HG03175 (cell line): ENCODE measurements at regions not wholly inside any gene's neighbourhood (a gene's known extent, or its start where the extent isn't known, plus 50 kb on each side); places are given as distances from the start of the nearest gene placed in this dataset.

Experiments used
- ATAC-seq: cut with Tn5 transposase; IDR thresholded peaks from one replicate; pipeline ENCODE4 v1.9.1; 2021; ENCODE audit warnings: mild to moderate bottlenecking, moderate library complexity; ENCODE audit not compliant: unreplicated experiment

DNA sequence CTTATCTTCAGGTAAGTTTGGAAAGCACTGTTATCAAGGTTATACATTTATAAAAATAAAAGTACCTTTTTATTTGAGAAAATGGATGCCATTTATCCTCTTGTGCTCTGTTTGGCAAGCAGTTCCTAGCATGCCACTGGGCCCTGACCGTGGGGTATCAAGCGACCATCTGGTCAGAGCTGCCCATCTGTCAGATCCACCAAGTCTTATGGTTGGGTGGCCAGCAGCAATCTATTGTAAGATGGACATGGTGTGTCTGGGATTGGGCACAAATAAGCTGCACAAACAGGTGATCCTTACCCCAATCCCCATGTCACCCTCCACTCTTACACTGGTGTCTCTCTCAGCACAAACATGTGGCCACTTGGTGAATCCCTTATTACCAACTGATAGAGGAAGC, 178.5 kb downstream of the DLEU7 start:
- no peak for ATAC-seq

DNA sequence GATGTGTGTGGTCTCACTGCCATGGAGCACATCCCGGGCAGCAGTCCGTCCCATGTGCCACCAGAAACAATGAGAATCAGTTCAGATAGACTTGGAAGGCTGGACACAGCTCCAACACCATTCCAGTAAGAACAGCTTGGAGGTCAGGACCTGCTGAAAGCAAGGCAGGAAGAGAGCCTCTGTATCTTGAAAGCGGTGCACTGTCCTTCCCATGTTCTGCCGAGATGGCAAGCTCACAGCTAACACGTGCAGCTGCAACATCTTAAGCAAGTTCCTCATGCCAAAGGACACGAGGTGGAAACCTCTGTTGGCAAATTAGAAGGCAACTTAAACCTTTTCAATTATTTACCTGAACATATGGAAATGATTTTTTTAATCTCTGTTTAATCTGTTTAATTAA, 175.4 kb downstream of the DLEU7 start:
- no peak for ATAC-seq

DNA sequence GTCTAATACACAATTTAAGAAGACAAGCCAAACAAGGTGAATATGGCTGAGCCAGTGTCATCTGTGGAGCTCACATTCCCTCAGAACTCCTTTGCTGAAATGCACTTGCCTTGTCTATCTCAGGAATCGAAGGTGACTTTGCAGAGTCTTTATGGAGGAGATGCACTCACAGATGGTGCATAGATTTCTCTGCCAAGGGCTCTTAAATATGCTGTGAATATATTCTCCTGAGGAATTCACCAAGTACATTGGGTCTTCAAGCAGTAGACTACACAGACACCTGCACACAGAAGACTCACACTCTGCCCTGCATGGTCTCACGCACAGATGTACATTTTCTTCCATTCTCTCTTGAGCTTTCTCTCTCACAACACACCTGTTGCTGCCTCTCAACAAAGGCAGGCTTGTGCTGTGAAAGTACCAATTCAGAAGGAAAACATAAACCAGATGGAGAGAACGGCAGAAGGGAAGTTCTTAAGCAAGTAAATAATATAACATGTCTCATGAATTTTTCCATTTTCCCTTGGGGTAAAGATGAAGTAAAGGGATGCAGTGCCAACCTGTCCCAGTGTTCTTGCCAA, 174.7 kb downstream of the DLEU7 start:
- ATAC-seq = no peak

- no peak for ATAC-seq
Measured at GRCh38 chr13:50670272-50670671, 173.2 kb downstream of the DLEU7 start.

DNA sequence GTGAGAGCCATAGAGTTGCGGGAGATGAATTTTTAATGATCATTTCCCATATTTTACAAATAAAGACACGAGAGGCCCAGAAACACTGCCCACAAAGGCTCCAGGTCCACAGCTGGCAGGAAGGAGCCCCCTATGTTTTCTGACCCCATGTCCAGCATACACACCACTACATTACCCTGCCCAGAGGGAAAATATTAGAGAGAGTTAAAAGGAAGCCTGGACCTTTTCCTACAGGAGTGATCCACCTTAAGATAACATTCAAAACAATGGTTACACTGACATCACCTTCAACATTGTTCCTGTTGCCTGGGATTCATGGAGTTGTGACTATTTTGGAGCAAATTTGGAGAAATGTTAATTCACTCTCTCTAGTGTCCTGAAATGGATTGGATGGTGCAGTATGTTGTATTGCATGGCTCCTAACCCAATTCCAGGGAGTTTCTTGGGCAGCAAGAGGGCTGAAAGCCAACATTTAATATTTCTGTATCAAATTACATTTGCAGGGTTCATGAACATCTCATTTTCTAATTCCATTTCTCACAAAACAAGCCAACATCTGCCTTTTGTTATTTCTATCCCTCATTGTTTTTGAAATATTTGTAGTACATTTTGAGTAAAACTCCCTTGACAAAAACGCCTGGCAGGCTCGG, 172.5 kb downstream of the DLEU7 start:
- ATAC-seq = no peak

DNA sequence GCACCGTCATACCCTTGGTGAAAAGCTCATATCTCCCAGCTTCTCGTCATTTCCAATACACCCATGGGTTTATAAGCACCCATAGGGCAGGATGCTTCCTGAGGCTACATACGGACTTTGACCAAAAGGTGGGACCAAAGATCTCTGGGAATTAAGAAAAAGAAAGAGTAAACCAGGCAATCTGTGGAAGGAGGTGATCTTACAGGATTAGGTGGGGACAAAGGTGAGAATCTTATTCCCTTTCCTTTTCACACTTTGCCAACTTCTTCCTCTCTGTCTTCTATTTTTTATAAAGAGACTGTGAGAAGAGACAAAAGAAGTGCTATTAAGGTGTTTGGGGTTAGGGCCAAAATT, 172.0 kb downstream of the DLEU7 start:
- ATAC-seq = no peak

DNA sequence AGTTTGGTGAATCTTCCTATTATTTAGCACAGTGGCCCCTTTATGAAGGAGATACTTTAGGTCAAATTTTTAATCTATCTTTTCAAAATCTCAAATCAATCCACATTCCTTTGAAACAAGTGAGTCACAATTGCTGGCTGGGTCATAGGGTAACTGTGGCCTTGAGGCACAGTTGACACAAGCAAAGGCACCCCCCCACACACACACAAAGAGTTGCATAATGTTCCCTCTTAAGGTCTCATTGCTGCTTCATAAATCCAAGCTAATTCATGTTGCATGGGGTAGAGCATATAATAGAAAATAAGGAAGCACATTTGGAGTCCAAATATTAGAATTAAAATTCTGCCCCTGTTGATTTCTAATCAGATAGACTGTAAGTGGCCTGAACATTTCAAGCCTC, 171.5 kb downstream of the DLEU7 start:
- no peak for ATAC-seq

- ATAC-seq = no peak
Measured at GRCh38 chr13:50675651-50676050, 167.8 kb downstream of the DLEU7 start.

GRCh38 chr13:50676602-50677001, 166.9 kb downstream of the DLEU7 start:
- ATAC-seq = peak; percentile 72

DNA sequence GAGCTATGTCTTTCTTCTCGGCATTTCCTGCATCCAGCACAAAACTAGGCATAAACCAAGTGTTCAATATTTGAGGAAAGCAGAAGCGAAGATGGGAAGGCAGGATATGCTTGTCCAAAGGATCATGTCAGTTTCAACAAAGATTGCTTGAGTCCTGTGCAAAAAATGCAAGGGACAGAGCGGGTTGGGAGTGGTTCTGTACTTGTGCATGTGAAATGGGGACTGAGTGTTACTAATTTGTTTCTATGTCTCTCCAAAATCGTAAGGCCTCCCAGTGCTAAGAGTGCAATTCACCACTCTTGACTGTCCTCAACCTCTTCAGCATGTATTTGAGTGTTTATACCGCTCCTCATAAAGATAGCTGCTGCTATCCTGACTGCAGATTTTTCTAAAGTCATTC, 166.2 kb downstream of the DLEU7 start:
- no peak for ATAC-seq

DNA sequence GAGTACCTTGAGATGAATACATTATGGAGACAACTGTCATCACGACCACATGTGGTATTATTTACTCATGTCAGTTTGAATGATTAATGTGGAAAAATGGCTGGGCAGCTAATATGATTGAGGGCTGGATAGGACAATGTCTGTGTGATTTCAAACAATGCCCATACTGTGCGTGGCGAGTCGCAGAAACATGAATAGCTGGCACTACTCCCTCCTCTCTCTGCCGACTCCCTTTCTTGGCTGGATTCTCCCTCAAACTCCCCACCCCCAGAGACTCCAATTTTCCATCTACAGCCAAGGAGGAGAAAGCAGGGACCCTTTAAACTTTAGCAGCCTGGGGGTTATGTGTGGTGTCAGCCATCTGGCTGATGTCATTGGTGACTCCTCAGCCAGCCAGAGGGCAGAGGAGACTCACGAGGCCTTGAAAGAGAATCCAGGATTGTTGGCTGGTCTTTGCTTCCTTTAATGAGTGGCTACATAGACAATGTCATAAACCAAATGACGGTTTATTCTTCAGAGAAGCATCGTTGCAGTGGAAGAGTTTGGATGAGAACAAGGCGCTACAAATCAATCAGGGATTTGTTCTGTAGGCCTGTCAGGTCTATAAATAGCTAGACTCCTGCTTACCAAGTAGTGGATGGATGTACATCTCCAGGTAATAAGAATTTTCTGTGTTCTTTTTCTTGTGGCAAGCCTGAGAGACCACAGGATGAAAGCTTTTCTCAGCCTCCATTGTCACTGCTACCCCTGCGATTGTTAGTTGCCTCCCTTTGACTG, 165.6 kb downstream of the DLEU7 start:
- no peak for ATAC-seq

DNA sequence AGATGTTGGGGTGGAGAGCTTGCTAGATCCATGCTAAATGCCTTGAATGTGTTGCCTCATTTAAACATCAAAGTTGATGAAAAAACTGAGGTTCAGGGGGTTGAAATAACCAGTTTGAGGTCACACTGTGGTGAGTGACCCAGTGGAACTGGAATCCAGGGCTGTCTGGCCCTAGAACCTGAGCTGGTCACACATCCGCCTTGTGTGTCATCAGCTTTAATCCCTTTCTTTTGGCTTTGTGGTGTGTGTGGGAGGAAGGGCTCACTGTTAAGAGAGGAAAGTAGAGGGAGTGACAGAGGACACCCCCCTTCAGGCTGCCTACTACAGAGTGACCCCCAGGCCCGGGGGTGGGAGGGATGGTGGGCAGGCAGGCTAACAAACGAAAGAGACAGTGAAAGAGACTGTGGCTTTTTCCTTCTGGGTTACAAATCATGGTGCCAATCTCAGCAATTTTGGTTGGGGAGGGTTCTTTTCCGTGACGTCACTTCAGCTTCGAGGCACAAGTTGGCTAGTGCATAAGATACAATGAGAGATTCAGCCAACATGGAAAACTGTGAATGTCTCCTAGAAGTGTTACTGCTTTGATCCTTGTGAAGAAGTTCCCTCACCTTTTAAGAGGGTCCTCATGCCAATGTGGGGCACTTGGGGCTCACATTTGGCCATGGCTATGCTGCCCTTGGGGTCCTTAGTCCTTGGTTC, 164.9 kb downstream of the DLEU7 start:
- no peak for ATAC-seq

DNA sequence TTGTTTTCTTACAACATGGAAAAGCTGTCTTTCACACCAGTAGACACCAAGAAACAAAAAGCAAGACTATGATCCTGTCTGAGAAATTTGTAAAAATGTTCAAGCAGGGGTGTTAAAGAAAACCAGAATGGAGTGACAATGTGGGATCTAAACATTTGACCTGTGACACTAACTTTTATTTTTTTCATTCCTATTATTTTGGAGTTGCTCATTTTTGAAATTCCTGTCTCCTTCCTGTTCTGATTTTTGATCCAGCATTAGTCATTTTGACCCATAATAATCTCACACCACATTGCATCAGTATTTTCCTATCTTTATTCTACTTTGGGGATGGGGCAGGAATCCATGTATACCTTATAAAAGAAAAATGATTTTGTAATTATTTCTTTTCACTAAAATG, 164.2 kb downstream of the DLEU7 start:
- ATAC-seq = no peak

GRCh38 chr13:50682002-50682401, 161.5 kb downstream of the DLEU7 start:
- no peak for ATAC-seq

DNA sequence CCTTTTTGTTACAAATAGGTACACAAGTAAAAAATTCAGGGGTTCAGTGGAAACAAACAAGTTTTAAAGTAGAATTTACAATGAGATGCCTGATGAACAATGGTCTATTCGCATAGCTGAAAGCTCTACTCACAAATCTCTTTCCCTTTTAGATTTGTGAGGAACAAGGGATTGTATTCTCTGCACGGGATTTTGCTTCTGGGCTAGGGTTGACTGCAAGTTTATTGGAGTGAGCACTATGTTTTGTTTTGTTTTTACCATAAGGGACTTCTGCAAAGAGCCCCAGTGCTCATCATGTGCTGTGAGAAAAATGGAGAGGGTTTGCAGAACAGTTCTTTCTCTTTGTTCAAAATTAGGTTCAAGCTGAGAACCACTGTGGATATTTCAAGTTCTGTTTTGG, 160.5 kb downstream of the DLEU7 start:
- ATAC-seq = no peak

- no peak for ATAC-seq
Measured at GRCh38 chr13:50684366-50684765, 159.1 kb downstream of the DLEU7 start.

DNA sequence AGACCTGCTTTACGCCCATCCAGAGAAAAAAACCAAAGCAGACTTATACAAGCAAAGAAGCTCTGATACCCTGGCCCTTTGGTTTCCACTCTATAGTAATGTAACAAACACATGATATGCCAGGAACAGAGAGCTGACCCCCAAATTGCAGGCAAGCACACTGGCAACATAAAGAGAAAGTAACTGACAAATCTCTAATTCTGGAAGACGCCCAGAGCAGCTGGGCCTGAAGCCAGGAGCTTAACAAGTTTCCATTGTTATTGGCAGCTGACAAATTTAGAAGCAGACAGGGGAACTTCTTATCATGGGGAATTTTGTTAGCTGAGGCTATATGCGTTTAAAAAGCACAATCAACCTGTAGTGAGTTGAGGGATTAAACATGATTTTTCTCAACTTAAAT, 158.0 kb downstream of the DLEU7 start:
- no peak for ATAC-seq

GRCh38 chr13:50685956-50686355, 157.5 kb downstream of the DLEU7 start:
- ATAC-seq = no peak

- no peak for ATAC-seq
Measured at GRCh38 chr13:50686551-50686950, 156.9 kb downstream of the DLEU7 start.

DNA sequence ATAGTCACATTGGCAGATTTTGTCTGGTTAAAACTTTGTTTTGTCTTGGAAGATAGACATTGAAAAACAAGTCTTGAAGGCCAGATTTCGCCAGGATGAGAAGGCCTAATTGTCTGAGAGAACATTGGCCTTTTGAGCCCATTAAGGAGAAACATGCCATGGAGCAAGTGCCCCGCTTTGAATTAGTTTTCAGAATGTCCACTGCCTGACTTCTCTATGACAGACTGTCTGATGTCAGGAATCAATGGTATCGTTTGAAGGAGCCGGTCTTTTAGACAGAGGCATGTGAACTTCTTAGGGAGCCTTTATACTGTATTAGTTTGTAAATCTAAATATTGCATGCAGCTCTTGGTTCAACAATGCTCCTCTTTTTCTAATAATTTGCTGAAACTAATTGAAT, 155.9 kb downstream of the DLEU7 start:
- no peak for ATAC-seq

- no peak for ATAC-seq
Measured at GRCh38 chr13:50690006-50690405, 153.5 kb downstream of the DLEU7 start.

GRCh38 chr13:50691176-50691680, 152.3 kb downstream of the DLEU7 start:
- no peak for ATAC-seq
